ENCODE measurements at regions not wholly inside any gene's neighbourhood (a gene's known extent, or its start where the extent isn't known, plus 50 kb on each side); places are given as distances from the start of the nearest gene placed in this dataset.

DNA sequence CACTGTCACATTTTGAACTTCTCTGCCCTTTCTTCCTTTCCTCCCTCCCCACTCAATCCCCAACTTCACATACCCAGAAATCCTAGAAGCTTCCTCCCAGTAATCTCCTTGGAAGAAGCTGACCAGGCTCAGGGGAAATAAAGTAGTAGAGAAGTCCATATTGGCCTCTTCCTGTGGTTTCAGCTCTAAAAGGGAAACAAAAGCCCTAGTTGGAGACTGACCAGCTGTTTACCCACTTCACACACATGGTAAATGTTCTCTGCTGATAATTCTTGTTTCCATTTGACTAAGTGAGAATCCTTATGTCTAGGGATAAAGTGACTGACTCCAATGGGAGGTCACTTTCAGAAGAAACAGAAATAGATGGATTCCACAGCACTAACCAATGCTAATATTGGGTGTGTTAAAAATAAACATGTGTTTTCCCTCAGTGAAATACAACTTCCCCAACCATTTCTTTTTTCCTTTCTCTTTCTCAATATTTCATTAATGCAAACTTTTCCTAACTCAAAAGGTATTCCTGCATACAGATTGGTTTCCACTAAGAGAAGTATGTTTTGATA is 178.9 kb upstream of the DPT start:
- TF ChIP-seq, protein P1, sequence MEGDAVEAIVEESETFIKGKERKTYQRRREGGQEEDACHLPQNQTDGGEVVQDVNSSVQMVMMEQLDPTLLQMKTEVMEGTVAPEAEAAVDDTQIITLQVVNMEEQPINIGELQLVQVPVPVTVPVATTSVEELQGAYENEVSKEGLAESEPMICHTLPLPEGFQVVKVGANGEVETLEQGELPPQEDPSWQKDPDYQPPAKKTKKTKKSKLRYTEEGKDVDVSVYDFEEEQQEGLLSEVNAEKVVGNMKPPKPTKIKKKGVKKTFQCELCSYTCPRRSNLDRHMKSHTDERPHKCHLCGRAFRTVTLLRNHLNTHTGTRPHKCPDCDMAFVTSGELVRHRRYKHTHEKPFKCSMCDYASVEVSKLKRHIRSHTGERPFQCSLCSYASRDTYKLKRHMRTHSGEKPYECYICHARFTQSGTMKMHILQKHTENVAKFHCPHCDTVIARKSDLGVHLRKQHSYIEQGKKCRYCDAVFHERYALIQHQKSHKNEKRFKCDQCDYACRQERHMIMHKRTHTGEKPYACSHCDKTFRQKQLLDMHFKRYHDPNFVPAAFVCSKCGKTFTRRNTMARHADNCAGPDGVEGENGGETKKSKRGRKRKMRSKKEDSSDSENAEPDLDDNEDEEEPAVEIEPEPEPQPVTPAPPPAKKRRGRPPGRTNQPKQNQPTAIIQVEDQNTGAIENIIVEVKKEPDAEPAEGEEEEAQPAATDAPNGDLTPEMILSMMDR (IDR thresholded peaks at IDR 0.05; ENCODE audit: insufficient read depth, low read depth, low read length, missing control alignments) = no peak
- no peak for DNase-seq (ENCODE audit: low read depth)
- no peak overlapping the region for H3K4me3 ChIP-seq (ENCODE audit: low read depth, low read length)

DNA sequence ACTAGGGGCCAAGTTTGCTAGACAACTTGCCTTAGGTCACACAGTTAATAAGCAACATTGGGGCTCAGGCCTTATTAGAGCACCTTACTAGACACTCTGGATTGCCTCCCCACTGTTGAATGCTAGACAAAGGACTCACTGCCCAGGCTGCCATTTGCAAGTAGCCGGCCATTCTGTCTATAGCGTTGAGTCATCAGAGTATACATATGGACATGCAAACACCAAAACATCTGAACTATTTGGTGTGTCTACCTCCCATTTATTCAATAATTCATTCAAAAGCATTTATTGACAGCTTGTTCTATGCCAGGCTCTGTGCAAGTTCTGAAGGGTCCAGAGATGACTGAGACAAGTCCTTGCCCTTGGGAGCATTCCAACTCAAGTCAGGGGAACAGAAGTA is 181.4 kb upstream of the DPT start:
- H3K4me3 ChIP-seq (ENCODE audit: low read depth, low read length) = no peak overlapping the region
- TF ChIP-seq, protein P1 (IDR thresholded peaks at IDR 0.05; ENCODE audit: insufficient read depth, low read depth, low read length, missing control alignments) = no peak
- no peak for DNase-seq (ENCODE audit: low read depth)

DNA sequence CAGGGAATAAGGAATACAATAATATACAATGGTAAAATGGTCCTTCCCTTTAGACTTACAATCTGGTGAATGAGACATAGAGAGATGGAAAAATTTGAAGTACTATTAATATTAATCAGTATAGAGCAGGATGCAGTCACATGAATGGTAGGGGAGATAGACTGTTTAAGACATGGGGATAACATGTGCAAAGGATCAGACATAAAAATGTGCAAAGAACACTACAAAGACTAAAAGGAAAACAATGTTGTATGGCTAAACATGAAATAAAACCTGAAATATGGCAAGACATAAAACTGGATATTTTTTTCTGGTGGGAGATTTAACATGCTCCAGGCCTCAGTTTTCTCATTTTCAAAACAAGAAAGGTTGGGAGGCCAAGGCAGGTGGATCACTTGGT is 182.4 kb upstream of the DPT start:
- TF ChIP-seq, protein P1 (IDR thresholded peaks at IDR 0.05; ENCODE audit: insufficient read depth, low read depth, low read length, missing control alignments) = no peak
- H3K4me3 ChIP-seq (ENCODE audit: low read depth, low read length) = no peak overlapping the region
- no peak for DNase-seq (ENCODE audit: low read depth)

DNA sequence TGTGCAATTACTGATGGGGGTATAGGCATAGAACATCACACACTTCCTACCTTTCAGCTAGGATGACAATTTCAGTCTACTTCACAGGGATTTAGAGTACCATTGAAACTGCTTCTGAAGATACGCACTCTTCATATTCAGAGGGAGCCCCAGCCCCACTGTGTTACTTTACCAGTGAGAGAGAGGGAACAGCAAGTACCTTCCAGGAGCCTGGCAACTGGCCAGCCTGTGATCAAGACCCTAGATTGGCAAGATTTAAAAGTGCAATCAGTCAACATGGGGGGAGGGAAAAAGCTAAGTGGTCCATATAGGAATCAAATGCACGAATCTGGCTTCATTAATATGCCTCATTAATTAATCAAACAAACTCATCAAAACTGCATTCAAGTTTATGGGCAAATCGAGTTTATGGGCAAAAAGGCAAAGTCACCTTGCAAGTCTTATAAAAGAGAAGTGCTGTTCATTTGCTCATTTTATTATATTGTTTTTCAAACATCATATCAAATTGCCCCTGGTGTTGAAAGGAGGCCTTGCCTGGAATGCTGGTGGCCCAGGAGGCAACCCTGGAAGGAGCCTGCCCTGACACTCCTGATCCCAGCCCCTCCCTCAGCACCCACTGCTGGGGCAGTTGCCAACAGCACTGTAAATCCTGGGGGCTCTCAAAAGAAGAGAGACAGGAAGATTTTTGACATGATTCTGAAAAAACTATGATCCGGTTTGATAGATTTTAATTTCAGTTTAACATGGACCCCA is 184.9 kb upstream of the DPT start:
- no peak overlapping the region for H3K4me3 ChIP-seq (ENCODE audit: low read depth, low read length)
- TF ChIP-seq, protein P1 (IDR thresholded peaks at IDR 0.05; ENCODE audit: insufficient read depth, low read depth, low read length, missing control alignments) = no peak
- DNase-seq (ENCODE audit: low read depth) = no peak

DNA sequence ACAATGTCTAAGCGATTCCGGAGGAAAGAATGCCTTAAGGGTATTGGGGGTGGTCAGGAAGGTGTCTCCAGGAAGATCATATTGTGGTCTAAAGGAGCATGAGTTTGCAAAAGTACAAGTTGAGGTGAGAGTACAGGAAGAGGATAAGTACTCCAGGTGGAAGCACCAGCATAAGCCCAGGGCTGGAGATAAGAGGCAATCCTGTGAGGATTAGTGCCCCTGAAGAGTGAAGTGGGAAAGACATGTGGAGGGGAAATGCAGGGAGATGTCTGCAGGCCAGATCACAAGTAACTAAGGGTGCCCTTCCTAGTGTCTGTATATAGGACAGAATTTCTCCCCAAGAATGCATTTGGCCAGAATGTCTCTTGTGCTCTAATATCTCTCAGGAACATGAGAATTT is 188.3 kb upstream of the DPT start:
- H3K4me3 ChIP-seq (ENCODE audit: low read depth, low read length) = no peak overlapping the region
- TF ChIP-seq, protein P1 (IDR thresholded peaks at IDR 0.05; ENCODE audit: insufficient read depth, low read depth, low read length, missing control alignments) = no peak
- DNase-seq (ENCODE audit: low read depth) = no peak

DNA sequence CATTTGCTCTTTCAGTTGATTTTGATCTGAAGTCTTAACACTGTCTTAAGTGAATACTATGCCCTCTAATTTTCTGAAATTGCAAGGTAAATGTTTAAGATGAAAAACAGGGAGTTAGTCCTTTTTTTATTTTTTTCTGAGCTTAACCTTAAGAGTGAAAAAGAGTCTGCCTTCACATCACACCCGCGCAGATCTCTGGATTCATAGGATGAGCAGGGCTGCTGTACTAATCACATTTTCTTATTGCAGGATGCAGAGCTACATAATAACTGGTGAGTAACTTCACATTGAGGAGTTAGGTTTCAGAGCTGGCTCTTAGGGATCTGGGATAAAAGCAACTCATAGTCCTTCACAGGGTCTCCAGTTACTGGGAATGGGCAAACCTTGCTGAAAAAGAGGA is 188.7 kb upstream of the ATP1B1 start:
- DNase-seq (ENCODE audit: low read depth) = no peak
- no peak overlapping the region for H3K4me3 ChIP-seq (ENCODE audit: low read depth, low read length)
- TF ChIP-seq, protein P1 (IDR thresholded peaks at IDR 0.05; ENCODE audit: insufficient read depth, low read depth, low read length, missing control alignments) = no peak
